KOPT-K1 (cell line): ENCODE measurements at regions not wholly inside any gene's neighbourhood (a gene's known extent, or its start where the extent isn't known, plus 50 kb on each side); places are given as distances from the start of the nearest gene placed in this dataset.

Source experiments
- H3K27ac ChIP-seq: fragments of 200-600 bp; sonication (generic); 2 replicates; pipeline ENCODE4 v1.5.1; 2016; ENCODE audit warnings: antibody characterized with exemption, mild to moderate bottlenecking, low read depth, low read length; ENCODE audit not compliant: poor library complexity, severe bottlenecking
- H3K36me3 ChIP-seq: fragments of 200-600 bp; sonication (generic); 2 replicates; pipeline ENCODE4 v1.5.1; 2017; ENCODE audit warnings: antibody characterized with exemption, mild to moderate bottlenecking, low read length, moderate library complexity; ENCODE audit not compliant: insufficient read depth
- H3K9me3 ChIP-seq: fragments of 200-600 bp; sonication (generic); 2 replicates; pipeline ENCODE4 v1.5.1; 2017; ENCODE audit warnings: antibody characterized with exemption, low read length, mild to moderate bottlenecking; ENCODE audit not compliant: insufficient read depth, poor library complexity, severe bottlenecking

- no peaks in the 10 kb centered on the region for H3K36me3 ChIP-seq
- H3K9me3 ChIP-seq = peaks cover 14% of the 10 kb centered on the region
- H3K27ac ChIP-seq = no peak overlapping the region
These were observed 68.0 kb upstream of the CIBAR2 start for GRCh38 chr16:85180047-85180826.

GRCh38 chr16:85180827-85181738, 68.8 kb upstream of the CIBAR2 start:
- Histone ChIP-seq H3K36me3 (no peaks in the 10 kb centered on the region), H3K9me3 (peaks cover 22% of the 10 kb centered on the region), H3K27ac (no peak overlapping the region)

DNA sequence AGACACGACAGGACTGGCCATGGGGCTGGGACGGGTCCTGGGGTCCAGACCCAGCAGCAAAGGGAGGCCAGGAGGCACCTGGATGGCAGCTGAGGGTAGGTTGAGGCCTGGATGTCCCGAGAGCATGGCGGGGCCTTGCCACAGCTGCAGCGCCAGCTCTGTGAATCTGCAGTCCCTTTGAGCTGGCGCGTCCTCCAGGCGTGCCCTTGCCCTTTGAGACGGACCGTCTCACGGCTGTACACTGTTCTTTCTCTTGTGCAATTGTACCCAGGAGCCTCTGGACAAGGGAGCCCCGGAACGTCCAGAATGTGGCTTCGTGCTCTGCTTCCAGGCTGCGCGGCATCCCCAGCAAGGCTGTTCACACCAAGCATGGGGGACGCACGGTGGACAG, 69.5 kb upstream of the CIBAR2 start:
- Histone ChIP-seq H3K36me3 (no peaks in the 10 kb centered on the region), H3K27ac (no peak overlapping the region)

DNA sequence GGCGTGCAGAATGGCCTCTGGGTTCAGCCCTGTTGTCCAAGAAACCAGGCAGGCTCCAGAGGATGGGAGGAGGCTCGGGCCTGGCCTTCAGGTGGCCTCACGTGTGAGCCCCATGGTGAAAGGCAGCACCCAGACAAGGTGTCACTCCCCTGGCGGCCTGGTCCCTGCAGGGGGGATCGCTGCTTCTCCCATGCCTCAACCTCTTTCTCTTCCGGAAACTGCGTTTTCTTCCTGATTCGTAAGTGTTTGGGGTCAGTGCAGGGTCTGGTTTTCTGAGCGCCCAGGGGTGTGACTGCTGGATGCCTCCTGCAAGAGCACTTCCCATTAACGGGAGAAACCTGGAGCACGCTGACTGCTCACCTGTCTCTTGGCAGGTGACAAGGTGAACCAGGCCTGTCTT, 70.0 kb upstream of the CIBAR2 start:
- Histone ChIP-seq H3K9me3 (peaks cover 22% of the 10 kb centered on the region), H3K27ac (no peak overlapping the region), H3K36me3 (no peaks in the 10 kb centered on the region)

More for the DNA sequence above, 69.5 kb upstream of the CIBAR2 start:
- peaks cover 22% of the 10 kb centered on the region for H3K9me3 ChIP-seq

GRCh38 chr16:85182774-85183173, 70.5 kb upstream of the CIBAR2 start:
- Histone ChIP-seq H3K9me3 (peaks cover 22% of the 10 kb centered on the region), H3K27ac (no peak overlapping the region), H3K36me3 (no peaks in the 10 kb centered on the region)

- Histone ChIP-seq H3K27ac (no peak overlapping the region), H3K9me3 (peaks cover 22% of the 10 kb centered on the region), H3K36me3 (no peaks in the 10 kb centered on the region)
These were observed 71.3 kb upstream of the CIBAR2 start for GRCh38 chr16:85183564-85183963.

DNA sequence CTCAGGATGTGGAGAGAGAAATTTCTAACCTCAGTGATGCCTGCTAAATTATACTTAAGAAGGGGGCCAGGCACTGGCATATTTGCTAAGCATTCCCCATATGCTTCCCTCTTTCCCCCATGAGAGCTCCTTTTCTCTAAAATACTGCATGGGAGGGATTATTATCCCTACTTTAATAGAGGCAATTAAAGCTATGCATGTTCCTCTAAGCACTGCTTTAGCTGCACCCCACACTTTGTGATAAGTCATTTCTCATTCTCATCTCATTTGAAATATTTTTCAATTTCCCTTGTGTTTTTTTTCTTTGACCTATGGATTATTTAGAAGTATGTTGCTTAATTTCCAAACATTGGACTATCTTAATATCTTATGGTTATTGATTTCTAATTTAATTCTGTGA, 72.1 kb upstream of the CIBAR2 start:
- no peaks in the 10 kb centered on the region for H3K36me3 ChIP-seq
- H3K9me3 ChIP-seq = peaks cover 22% of the 10 kb centered on the region
- H3K27ac ChIP-seq = no peak overlapping the region

GRCh38 chr16:85185303-85186100, 73.2 kb upstream of the CIBAR2 start:
- no peak overlapping the region for H3K27ac ChIP-seq
- peaks cover 27% of the 10 kb centered on the region for H3K9me3 ChIP-seq
- no peaks in the 10 kb centered on the region for H3K36me3 ChIP-seq

GRCh38 chr16:85187002-85187401, 74.7 kb upstream of the CIBAR2 start:
- H3K9me3 ChIP-seq = peaks cover 27% of the 10 kb centered on the region
- H3K36me3 ChIP-seq = no peaks in the 10 kb centered on the region
- no peak overlapping the region for H3K27ac ChIP-seq

GRCh38 chr16:85187447-85187846, 75.2 kb upstream of the CIBAR2 start:
- H3K9me3 ChIP-seq = peaks cover 27% of the 10 kb centered on the region
- no peaks in the 10 kb centered on the region for H3K36me3 ChIP-seq
- H3K27ac ChIP-seq = no peak overlapping the region

DNA sequence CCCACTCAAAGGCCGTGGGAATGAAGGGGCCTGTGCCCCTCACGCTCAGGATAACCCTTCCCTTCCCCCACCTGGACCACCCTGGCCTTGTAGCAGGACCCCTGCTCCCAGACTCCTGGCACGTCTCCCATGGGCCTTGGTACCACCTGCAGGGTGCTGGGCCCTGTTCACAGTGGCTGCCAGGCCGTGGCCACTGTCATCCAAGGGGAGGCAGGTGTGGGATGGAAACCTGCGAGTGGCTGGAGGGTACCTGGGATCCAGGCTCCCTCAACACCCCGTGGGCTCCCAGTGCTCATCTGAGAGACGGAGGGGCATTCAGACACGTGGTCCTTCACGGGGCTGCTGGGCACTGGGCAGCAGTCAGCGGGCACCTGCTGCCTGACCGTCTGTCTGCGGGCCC, 75.6 kb upstream of the CIBAR2 start:
- no peaks in the 10 kb centered on the region for H3K36me3 ChIP-seq
- no peak overlapping the region for H3K27ac ChIP-seq
- peaks cover 27% of the 10 kb centered on the region for H3K9me3 ChIP-seq

DNA sequence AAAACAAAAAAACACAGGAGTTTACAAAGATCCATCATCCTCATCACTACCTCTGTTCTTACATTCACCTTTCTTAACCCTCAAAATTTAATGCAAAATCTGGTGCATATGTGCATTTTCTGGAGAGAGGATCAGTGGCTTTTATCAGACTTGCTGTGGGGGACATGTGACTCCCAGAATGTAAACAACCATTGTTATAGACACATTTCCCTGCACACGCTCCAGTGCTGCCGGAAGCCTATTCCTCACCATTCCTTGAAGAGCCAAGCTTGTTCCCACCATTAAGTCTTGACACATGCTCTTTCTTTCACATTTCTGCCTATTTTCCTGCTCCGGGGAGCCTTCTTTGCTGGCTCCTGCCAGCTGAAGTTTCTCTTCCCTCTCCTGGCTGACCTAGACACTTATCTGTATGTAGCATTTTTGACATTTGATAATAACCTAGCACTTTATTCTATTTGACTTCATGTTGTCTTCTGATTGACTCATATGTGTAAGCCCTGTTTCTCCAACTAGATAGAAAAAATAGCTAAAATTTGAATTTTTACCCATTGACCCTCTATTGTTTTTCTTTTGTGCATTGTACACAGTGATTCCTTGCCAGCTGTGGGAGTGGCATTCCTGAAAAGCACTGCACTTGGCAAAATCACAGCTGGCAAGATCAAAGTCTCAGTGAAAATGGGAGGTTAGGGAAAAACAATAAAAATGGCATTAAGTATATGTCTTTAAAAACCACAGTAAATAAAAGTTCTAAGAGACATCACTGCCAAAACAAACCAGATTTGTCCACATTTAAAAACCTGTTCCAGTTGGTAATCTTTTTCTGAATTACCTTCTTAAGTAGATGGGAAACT, 76.8 kb upstream of the CIBAR2 start:
- Histone ChIP-seq H3K36me3 (no peaks in the 10 kb centered on the region), H3K27ac (no peak overlapping the region), H3K9me3 (peaks cover 25% of the 10 kb centered on the region)

- Histone ChIP-seq H3K9me3 (peaks cover 10% of the 10 kb centered on the region), H3K27ac (no peak overlapping the region), H3K36me3 (no peaks in the 10 kb centered on the region)
These were observed 78.3 kb upstream of the CIBAR2 start for GRCh38 chr16:85190572-85190971.

- Histone ChIP-seq H3K27ac (no peak overlapping the region), H3K9me3 (peaks cover 5% of the 10 kb centered on the region), H3K36me3 (no peaks in the 10 kb centered on the region)
These were observed 79.2 kb upstream of the CIBAR2 start for GRCh38 chr16:85191341-85191965.
